ENCODE measurements at regions not wholly inside any gene's neighbourhood (a gene's known extent, or its start where the extent isn't known, plus 50 kb on each side); places are given as distances from the start of the nearest gene placed in this dataset.
A peak's percentile ranks its signal among the peaks of the same experiment; 100 is the strongest.

- intact Hi-C loops (cut with DNase I; ENCODE audit: low total_unique reads), result no loop called here
- TF ChIP-seq CTCF (IDR thresholded peaks at IDR 0.05) (no peak), POLR2A (IDR thresholded peaks at IDR 0.05) (no peak)
- peak in 1 of 2 donors; percentile 72 for DNase-seq (ENCODE audit: low spot score in 2 of 2)
- 66 to 77% methylated on average over 4 of the region's 4 CpGs for WGBS, 2 donors
- no peak overlapping the region for H3K4me3 ChIP-seq (ENCODE audit: low read depth, poor library complexity, severe bottlenecking)
Measured at GRCh38 chr11:134562196-134562595, 150.2 kb upstream of the B3GAT1 start.

GRCh38 chr11:134561331-134561720 lies 149.3 kb upstream of the B3GAT1 start:
- peak in 1 of 2 donors; percentile 70 for DNase-seq (ENCODE audit: low spot score in 2 of 2)
- no peak overlapping the region for H3K4me3 ChIP-seq (ENCODE audit: low read depth, poor library complexity, severe bottlenecking)
- WGBS, 2 donors, result 56 to 66% methylated on average over 8 of the region's 8 CpGs
- intact Hi-C loops (cut with DNase I; ENCODE audit: low total_unique reads), result no loop called here
- no peak for TF ChIP-seq CTCF (IDR thresholded peaks at IDR 0.05)
- TF ChIP-seq POLR2A (IDR thresholded peaks at IDR 0.05), result no peak

GRCh38 chr11:134560566-134561330 lies 148.7 kb upstream of the B3GAT1 start:
- intact Hi-C loops (cut with DNase I; ENCODE audit: low total_unique reads), result no loop called here
- WGBS, 2 donors, result 58 to 67% methylated on average over 9 to 12 of the region's 12 CpGs
- no peak overlapping the region for H3K4me3 ChIP-seq (ENCODE audit: low read depth, poor library complexity, severe bottlenecking)
- DNase-seq (ENCODE audit: low spot score in 2 of 2), result peak in 1 of 2 donors; percentile 45
- no peak for TF ChIP-seq CTCF (IDR thresholded peaks at IDR 0.05)
- TF ChIP-seq POLR2A (IDR thresholded peaks at IDR 0.05), result no peak

GRCh38 chr11:134560066-134560465 lies 148.0 kb upstream of the B3GAT1 start:
- WGBS, 2 donors, result 59 to 60% methylated on average over 6 of the region's 6 CpGs
- intact Hi-C loops (cut with DNase I; ENCODE audit: low total_unique reads), result no loop called here
- peak in 1 of 2 donors; percentile 81 for DNase-seq (ENCODE audit: low spot score in 2 of 2)
- H3K4me3 ChIP-seq (ENCODE audit: low read depth, poor library complexity, severe bottlenecking), result no peak overlapping the region
- no peak for TF ChIP-seq CTCF (IDR thresholded peaks at IDR 0.05)
- TF ChIP-seq POLR2A (IDR thresholded peaks at IDR 0.05), result no peak

GRCh38 chr11:134559602-134559962 lies 147.5 kb upstream of the B3GAT1 start:
- 39 to 45% methylated on average over 5 of the region's 9 CpGs for WGBS, 2 donors
- intact Hi-C loops (cut with DNase I; ENCODE audit: low total_unique reads), result no loop called here
- TF ChIP-seq POLR2A (IDR thresholded peaks at IDR 0.05) (no peak), CTCF (IDR thresholded peaks at IDR 0.05) (no peak)
- no peak overlapping the region for H3K4me3 ChIP-seq (ENCODE audit: low read depth, poor library complexity, severe bottlenecking)
- peak in 1 of 2 donors; percentile 82 for DNase-seq (ENCODE audit: low spot score in 2 of 2)

Measured in lower leg skin (tissue), 4 donors.